GM12801 (cell line): ENCODE measurements at regions not wholly inside any gene's neighbourhood (a gene's known extent, or its start where the extent isn't known, plus 50 kb on each side); places are given as distances from the start of the nearest gene placed in this dataset.

Experiments used
- TF ChIP-seq, protein P1 (sequence below): IDR thresholded peaks from one replicate; pipeline ENCODE4 v1.5.1; 2011; ENCODE audit warnings: control low read depth; ENCODE audit not compliant: insufficient read length; ENCODE audit errors: extremely low read depth

DNA sequence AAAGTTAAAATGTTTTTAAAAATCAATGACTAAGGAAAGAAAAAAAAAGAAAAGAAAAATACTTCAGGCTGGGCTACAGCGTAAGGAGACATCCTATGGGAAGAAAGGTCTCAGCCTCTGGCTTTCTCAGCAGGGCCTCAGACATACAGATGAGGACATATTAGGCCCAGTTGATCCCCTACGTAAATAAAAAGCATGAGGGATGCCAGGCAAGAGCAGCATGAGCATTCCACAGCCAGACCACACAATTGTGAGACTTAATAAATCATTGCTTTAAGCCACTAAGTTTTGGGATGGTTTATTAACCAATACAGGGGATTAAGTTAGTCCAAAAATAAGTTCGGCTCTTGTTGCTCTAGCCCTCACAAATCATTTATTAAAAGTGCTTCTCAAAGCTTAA, 394.1 kb upstream of the NECTIN3 start:
- TF ChIP-seq, protein P1, sequence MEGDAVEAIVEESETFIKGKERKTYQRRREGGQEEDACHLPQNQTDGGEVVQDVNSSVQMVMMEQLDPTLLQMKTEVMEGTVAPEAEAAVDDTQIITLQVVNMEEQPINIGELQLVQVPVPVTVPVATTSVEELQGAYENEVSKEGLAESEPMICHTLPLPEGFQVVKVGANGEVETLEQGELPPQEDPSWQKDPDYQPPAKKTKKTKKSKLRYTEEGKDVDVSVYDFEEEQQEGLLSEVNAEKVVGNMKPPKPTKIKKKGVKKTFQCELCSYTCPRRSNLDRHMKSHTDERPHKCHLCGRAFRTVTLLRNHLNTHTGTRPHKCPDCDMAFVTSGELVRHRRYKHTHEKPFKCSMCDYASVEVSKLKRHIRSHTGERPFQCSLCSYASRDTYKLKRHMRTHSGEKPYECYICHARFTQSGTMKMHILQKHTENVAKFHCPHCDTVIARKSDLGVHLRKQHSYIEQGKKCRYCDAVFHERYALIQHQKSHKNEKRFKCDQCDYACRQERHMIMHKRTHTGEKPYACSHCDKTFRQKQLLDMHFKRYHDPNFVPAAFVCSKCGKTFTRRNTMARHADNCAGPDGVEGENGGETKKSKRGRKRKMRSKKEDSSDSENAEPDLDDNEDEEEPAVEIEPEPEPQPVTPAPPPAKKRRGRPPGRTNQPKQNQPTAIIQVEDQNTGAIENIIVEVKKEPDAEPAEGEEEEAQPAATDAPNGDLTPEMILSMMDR, result no peak

DNA sequence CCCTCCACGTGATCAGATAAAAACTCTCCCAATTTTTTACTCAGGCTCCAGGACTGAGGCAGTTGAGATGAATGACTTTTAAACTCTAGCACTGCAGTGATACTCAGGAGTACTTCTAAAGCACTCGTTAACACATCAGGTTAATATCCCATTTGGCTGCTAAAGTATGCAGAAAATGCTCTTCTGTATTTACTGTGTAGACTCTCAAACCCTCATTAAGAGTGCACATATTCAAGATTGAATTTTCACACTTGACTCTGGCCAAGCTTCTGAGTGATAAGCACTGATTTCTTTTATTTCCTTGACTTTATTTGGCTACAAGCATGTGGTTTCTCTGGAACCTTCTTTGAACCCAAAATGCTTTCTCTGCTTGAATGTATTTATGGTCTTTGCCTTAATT, 392.3 kb upstream of the NECTIN3 start:
- TF ChIP-seq, protein P1, result no peak

DNA sequence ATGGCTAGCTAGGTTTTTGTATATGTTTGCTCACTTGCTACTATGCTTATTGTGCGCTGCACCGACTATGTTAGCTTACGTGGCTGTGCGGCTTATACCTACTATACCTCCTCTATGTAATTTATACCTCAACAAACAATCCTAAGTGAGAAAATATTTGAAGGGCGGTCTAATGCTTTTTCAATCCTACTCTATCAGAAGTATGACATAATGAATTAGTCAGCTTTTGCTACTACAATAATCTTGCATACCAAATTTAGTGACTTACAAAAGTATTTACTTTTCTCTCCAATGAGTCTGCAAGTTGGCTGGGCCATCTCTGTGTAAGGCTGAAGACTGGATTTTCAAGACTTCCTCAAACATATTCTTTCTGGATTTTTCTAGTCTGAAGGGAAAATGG, 391.2 kb upstream of the NECTIN3 start:
- TF ChIP-seq, protein P1, result no peak

DNA sequence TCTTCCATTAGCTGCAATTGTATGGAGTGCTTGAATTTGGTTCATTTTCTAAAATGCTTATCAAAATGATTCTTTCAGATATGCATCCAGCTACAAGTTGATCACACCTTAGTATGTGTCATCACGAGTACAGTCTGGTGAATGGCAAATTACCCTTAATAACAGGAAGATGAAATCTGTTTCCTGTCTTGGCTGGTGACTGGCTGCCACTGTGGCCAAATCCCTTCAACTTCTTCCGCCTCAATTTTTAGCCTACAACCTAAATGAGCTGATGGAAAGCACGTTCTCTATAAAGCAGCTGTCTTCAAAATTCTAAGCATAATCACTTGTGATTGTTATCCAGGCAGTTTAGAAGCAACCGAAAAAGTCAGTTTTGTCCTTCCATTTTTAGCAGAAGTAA, 387.1 kb upstream of the NECTIN3 start:
- TF ChIP-seq, protein P1, result no peak

DNA sequence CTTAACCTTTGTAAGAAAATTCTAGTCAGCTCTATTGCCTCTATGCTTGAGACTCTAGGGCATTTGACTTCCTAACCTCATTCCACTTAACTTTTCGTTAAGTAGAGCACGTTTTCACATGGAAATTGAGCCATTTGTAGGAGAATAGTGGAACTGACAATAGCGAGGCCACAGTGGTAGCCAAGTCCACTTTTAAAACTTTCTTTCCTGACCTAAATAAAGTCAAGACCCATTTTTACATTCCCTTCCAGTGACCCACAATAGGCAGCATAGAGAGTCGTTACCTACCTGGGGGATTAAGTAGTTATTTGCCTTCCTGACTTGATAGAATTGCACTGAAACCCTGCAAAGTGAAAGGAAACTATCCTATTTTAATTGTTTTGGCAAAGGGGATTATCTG, 386.0 kb upstream of the NECTIN3 start:
- TF ChIP-seq, protein P1, result no peak

DNA sequence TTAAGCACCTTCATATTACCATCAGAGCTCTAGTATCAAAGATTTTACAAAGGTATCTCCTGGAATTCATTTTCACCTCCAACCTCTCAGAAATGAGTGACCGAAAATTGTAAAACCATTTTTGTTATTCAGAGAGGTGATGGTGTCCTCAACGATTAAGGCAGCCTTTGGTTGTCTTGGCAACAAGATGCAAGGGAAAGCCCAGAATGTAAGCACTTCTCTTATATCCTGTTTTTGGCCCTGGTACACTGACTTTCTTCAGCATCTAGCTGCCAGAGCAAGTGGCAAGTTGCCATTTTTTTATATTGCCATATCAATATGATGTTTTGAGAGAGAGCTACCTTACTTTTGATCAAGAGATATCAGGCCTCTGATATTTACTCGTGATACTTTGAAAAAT, 384.9 kb upstream of the NECTIN3 start:
- TF ChIP-seq, protein P1, result no peak

DNA sequence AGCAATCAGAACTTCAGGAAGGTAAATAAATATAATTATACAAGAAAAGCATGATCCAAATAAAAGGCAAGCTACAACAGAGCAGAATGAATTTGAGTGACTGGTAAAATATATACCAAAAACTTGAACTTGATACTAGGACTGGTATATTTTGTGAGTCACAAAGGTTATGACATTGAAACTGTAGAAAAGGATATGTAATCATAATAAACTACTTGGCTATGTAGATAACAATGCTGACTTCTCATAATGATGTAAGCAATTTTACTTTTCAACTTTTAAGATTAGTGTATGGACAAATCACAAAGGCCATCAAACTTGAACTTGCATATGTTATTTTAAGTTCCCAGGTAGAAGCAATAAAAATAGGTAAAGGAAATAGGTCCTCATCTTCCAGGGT, 384.5 kb upstream of the NECTIN3 start:
- TF ChIP-seq, protein P1, result no peak

DNA sequence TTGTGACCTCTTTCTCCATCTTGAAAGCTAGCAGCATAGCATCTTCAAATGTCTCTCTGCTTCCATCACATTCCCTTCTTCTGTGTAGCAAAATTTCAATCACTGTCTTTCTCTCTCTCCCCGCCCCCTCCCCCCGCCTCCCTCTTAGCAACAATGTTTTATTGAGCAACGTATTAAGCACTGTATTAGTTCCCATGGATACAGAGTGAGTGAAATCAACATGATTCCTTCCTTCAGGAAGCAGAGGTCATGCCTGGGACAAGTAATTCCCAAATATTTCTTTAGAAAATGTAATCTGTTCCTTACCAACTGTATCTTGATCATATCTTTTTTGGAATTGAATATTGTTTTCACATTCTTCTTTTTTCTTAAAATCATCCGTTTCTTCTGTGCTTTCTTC, 373.7 kb upstream of the NECTIN3 start:
- TF ChIP-seq, protein P1, result no peak
